ENCODE measurements at regions not wholly inside any gene's neighbourhood (a gene's known extent, or its start where the extent isn't known, plus 50 kb on each side); places are given as distances from the start of the nearest gene placed in this dataset.

GRCh38 chr6:103335412-103335811 lies 1524.3 kb downstream of the HACE1 start:
- TF ChIP-seq TAF1 (IDR thresholded peaks at IDR 0.05; ENCODE audit: borderline replicate concordance, low read depth, low read length) (no peak), CTCF (IDR thresholded peaks at IDR 0.05 in 2 of 3, conservative IDR thresholded peaks at IDR 0.05 in 1 of 3; ENCODE audit: control insufficient read depth in 2 of 3, extremely low read depth in 1 of 3, insufficient read depth in 1 of 3, low read depth in 3 of 3, low read length in 3 of 3) (no peak), MAX (IDR thresholded peaks at IDR 0.05; ENCODE audit: low read depth, low read length) (no peak), SMARCA5 (IDR thresholded peaks at IDR 0.05) (no peak)
